ENCODE measurements at regions not wholly inside any gene's neighbourhood (a gene's known extent, or its start where the extent isn't known, plus 50 kb on each side); places are given as distances from the start of the nearest gene placed in this dataset.

DNA sequence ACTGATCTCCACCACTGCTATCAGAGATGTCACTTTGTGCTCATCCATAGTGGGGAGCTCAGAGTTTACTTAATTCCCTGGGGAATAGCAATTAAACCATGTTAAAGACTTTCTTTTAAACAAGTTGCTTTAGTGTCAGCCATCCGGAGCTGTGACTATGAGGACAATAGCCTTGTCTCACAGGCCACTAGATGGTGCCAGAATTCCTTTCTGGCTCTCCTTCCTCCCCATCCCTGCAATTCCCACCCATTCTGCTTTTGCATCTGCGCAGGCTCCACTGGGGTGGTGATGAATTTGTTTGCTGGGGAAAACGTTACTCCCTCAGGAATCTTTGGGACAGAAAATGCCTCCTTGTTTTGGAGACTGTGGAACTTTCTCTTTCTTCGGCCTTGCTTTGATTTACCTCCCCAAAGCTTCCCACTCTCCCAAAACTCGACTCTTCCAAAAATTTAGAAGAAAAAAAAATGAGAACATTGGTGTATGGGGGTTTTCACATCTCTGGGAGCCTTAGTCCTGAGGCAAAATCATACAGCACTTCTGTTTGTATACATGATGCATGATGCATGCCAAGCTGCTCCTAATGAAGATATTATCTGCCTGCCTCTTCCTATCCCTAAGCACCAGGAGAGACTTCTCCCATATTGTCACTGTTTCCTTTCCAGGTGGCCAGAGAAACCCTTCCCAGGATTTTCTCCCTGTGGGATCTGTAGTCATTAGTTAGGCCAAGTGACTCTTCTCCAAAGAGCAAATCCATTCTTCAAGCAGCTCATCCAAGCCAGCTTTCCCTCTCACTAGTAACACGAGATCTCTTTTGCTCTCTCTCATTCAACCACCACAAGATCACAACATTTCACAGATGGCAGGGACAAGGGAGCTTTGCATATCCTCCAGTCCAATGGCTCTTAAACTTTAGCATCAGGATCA is 466.1 kb downstream of the TLR4 start:
- no peaks in the 10 kb centered on the region for H3K36me3 ChIP-seq (ENCODE audit: control insufficient read depth in 2 of 2, insufficient read depth in 1 of 2, low read length in 2 of 2)
- ChIA-PET CTCF (interaction anchor here (0.6 to 1.5 kb wide), 16 partner anchors 9 to 1194 kb away, joined by 3 to 5 read pairs (median 3); no protein-coding TSS in a partner anchor), POLR2A (no interaction called here)
- no peaks in the 10 kb centered on the region for H3K4me1 ChIP-seq (ENCODE audit: control insufficient read depth, insufficient read depth, low read length)
- H3K9me3 ChIP-seq (ENCODE audit: control insufficient read depth, insufficient read depth, low read depth, low read length), result no peaks in the 10 kb centered on the region
- no peak overlapping the region for H3K4me3 ChIP-seq (ENCODE audit: low read depth, low read length)
- no peak for TF ChIP-seq HOXD13 (CRISPR knock-in tag; IDR thresholded peaks at IDR 0.05; ENCODE audit: borderline replicate concordance)
- TF ChIP-seq ZNF140 (tag by site-specific recombination; IDR thresholded peaks at IDR 0.05), result 0 out of 2 replicates have a peak, but pooled peaks have one; percentile 15
- TF ChIP-seq ZNF169 (tag by site-specific recombination; IDR thresholded peaks at IDR 0.05), result no peak
- TF ChIP-seq ZFP69B (tag by site-specific recombination; IDR thresholded peaks at IDR 0.05), result no peak
- TF ChIP-seq, protein P1, sequence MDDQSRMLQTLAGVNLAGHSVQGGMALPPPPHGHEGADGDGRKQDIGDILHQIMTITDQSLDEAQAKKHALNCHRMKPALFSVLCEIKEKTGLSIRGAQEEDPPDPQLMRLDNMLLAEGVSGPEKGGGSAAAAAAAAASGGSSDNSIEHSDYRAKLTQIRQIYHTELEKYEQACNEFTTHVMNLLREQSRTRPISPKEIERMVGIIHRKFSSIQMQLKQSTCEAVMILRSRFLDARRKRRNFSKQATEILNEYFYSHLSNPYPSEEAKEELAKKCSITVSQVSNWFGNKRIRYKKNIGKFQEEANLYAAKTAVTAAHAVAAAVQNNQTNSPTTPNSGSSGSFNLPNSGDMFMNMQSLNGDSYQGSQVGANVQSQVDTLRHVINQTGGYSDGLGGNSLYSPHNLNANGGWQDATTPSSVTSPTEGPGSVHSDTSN (CRISPR knock-in tag; IDR thresholded peaks at IDR 0.05), result no peak
- peak; percentile 62 for TF ChIP-seq ZNF654 (tag by site-specific recombination; IDR thresholded peaks at IDR 0.05; ENCODE audit: low read depth)
- TF ChIP-seq ZNF19 (tag by site-specific recombination; IDR thresholded peaks at IDR 0.05; ENCODE audit: low read depth), result no peak
- H3K27ac ChIP-seq (ENCODE audit: extremely low read depth, low read depth, low read length), result no peak overlapping the region

- ChIA-PET POLR2A (no interaction called here), CTCF (no interaction called here)
- Histone ChIP-seq H3K36me3 (ENCODE audit: control insufficient read depth in 2 of 2, insufficient read depth in 1 of 2, low read length in 2 of 2) (no peaks in the 10 kb centered on the region), H3K27ac (ENCODE audit: extremely low read depth, low read depth, low read length) (no peak overlapping the region), H3K4me1 (ENCODE audit: control insufficient read depth, insufficient read depth, low read length) (no peaks in the 10 kb centered on the region), H3K4me3 (ENCODE audit: low read depth, low read length) (no peak overlapping the region), H3K9me3 (ENCODE audit: control insufficient read depth, insufficient read depth, low read depth, low read length) (no peaks in the 10 kb centered on the region)
- TF ChIP-seq IKZF3 (tag by site-specific recombination; IDR thresholded peaks at IDR 0.05), result no peak
- TF ChIP-seq, protein P2, sequence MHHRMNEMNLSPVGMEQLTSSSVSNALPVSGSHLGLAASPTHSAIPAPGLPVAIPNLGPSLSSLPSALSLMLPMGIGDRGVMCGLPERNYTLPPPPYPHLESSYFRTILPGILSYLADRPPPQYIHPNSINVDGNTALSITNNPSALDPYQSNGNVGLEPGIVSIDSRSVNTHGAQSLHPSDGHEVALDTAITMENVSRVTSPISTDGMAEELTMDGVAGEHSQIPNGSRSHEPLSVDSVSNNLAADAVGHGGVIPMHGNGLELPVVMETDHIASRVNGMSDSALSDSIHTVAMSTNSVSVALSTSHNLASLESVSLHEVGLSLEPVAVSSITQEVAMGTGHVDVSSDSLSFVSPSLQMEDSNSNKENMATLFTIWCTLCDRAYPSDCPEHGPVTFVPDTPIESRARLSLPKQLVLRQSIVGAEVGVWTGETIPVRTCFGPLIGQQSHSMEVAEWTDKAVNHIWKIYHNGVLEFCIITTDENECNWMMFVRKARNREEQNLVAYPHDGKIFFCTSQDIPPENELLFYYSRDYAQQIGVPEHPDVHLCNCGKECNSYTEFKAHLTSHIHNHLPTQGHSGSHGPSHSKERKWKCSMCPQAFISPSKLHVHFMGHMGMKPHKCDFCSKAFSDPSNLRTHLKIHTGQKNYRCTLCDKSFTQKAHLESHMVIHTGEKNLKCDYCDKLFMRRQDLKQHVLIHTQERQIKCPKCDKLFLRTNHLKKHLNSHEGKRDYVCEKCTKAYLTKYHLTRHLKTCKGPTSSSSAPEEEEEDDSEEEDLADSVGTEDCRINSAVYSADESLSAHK (tag by site-specific recombination; IDR thresholded peaks at IDR 0.05), result no peak
- TF ChIP-seq ZNF792 (tag by site-specific recombination; IDR thresholded peaks at IDR 0.05), result no peak
- no peak for TF ChIP-seq ZNF548 (tag by site-specific recombination; IDR thresholded peaks at IDR 0.05)
- TF ChIP-seq ZNF175 (tag by site-specific recombination; IDR thresholded peaks at IDR 0.05), result no peak
- no peak for TF ChIP-seq BCL11A (tag by site-specific recombination; IDR thresholded peaks at IDR 0.05; ENCODE audit: low read depth)
- no peak for TF ChIP-seq ZNF10 (tag by site-specific recombination; IDR thresholded peaks at IDR 0.05)
- TF ChIP-seq, protein P3, sequence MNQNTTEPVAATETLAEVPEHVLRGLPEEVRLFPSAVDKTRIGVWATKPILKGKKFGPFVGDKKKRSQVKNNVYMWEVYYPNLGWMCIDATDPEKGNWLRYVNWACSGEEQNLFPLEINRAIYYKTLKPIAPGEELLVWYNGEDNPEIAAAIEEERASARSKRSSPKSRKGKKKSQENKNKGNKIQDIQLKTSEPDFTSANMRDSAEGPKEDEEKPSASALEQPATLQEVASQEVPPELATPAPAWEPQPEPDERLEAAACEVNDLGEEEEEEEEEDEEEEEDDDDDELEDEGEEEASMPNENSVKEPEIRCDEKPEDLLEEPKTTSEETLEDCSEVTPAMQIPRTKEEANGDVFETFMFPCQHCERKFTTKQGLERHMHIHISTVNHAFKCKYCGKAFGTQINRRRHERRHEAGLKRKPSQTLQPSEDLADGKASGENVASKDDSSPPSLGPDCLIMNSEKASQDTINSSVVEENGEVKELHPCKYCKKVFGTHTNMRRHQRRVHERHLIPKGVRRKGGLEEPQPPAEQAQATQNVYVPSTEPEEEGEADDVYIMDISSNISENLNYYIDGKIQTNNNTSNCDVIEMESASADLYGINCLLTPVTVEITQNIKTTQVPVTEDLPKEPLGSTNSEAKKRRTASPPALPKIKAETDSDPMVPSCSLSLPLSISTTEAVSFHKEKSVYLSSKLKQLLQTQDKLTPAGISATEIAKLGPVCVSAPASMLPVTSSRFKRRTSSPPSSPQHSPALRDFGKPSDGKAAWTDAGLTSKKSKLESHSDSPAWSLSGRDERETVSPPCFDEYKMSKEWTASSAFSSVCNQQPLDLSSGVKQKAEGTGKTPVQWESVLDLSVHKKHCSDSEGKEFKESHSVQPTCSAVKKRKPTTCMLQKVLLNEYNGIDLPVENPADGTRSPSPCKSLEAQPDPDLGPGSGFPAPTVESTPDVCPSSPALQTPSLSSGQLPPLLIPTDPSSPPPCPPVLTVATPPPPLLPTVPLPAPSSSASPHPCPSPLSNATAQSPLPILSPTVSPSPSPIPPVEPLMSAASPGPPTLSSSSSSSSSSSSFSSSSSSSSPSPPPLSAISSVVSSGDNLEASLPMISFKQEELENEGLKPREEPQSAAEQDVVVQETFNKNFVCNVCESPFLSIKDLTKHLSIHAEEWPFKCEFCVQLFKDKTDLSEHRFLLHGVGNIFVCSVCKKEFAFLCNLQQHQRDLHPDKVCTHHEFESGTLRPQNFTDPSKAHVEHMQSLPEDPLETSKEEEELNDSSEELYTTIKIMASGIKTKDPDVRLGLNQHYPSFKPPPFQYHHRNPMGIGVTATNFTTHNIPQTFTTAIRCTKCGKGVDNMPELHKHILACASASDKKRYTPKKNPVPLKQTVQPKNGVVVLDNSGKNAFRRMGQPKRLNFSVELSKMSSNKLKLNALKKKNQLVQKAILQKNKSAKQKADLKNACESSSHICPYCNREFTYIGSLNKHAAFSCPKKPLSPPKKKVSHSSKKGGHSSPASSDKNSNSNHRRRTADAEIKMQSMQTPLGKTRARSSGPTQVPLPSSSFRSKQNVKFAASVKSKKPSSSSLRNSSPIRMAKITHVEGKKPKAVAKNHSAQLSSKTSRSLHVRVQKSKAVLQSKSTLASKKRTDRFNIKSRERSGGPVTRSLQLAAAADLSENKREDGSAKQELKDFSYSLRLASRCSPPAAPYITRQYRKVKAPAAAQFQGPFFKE (tag by site-specific recombination; IDR thresholded peaks at IDR 0.05; ENCODE audit: borderline replicate concordance), result no peak
- no peak for TF ChIP-seq ZBTB44 (tag by site-specific recombination; IDR thresholded peaks at IDR 0.05)
- TF ChIP-seq ZNF248 (tag by site-specific recombination; IDR thresholded peaks at IDR 0.05), result no peak
- TF ChIP-seq ZNF621 (tag by site-specific recombination; IDR thresholded peaks at IDR 0.05), result no peak
- TF ChIP-seq ZNF785 (tag by site-specific recombination; IDR thresholded peaks at IDR 0.05), result no peak
- TF ChIP-seq ZNF394 (tag by site-specific recombination; IDR thresholded peaks at IDR 0.05; ENCODE audit: borderline replicate concordance), result no peak
- TF ChIP-seq ZNF311 (tag by site-specific recombination; IDR thresholded peaks at IDR 0.05; ENCODE audit: borderline replicate concordance), result no peak
- no peak for TF ChIP-seq ZNF544 (tag by site-specific recombination; IDR thresholded peaks at IDR 0.05)
These were observed 473.0 kb downstream of the TLR4 start for GRCh38 chr9:118177241-118177640.

All from HEK293 (cell line).